Activated CD4-positive, alpha-beta memory T cell treated with anti-CD3 and anti-CD28 coated beads, Interleukin-2, amount 10 ng/mL, durations not matched to agents 7 days and 5 days (primary cell): ENCODE measurements at regions not wholly inside any gene's neighbourhood (a gene's known extent, or its start where the extent isn't known, plus 50 kb on each side); places are given as distances from the start of the nearest gene placed in this dataset.

Experiments used
- CTCF ChIA-PET: fragments of 350-600 bp; sonication (Branson Sonifier 250); formaldehyde crosslinking; loops from one replicate; lab custom pipeline; 2021; ENCODE audit warnings: antibody characterized with exemption, inconsistent platforms; lab: Charles Lee
- POLR2A ChIA-PET: fragments of 350-600 bp; sonication (Branson Sonifier 250); formaldehyde crosslinking; loops from one replicate; lab custom pipeline; 2021; ENCODE audit warnings: antibody characterized with exemption; lab: Charles Lee
- DNase-seq: peaks from one replicate; pipeline ENCODE4 v3.0.0-alpha.2; 2020
- H3K27ac Mint-ChIP-seq: one replicate; pipeline ENCODE4 v1.8.0; 2021; ENCODE audit warnings: mild to moderate bottlenecking, mixed read lengths
- H3K27me3 Mint-ChIP-seq: one replicate; pipeline ENCODE4 v1.8.0; 2021; ENCODE audit warnings: mixed read lengths
- H3K36me3 Mint-ChIP-seq: one replicate; pipeline ENCODE4 v1.8.0; 2021; ENCODE audit warnings: low read depth, mixed read lengths
- H3K4me1 Mint-ChIP-seq: one replicate; pipeline ENCODE4 v1.8.0; 2021; ENCODE audit warnings: mixed read lengths
- H3K4me3 Mint-ChIP-seq: one replicate; pipeline ENCODE4 v1.8.0; 2021; ENCODE audit warnings: mild to moderate bottlenecking, mixed read lengths
- H3K9me3 Mint-ChIP-seq: one replicate; pipeline ENCODE4 v1.8.0; 2021; ENCODE audit warnings: mixed read lengths

GRCh38 chr1:78825561-78825960, 175.9 kb downstream of the IFI44 start:
- ChIA-PET POLR2A (no interaction called here), CTCF (no interaction called here)
- no peaks in the 10 kb centered on the region for H3K36me3 Mint-ChIP-seq
- H3K4me3 Mint-ChIP-seq = no peak overlapping the region
- no peaks in the 10 kb centered on the region for H3K27me3 Mint-ChIP-seq
- no peak for DNase-seq
- H3K4me1 Mint-ChIP-seq = no peaks in the 10 kb centered on the region
- H3K9me3 Mint-ChIP-seq = no peaks in the 10 kb centered on the region
- no peak overlapping the region for H3K27ac Mint-ChIP-seq

- Mint-ChIP-seq H3K4me1 (no peaks in the 10 kb centered on the region), H3K36me3 (no peaks in the 10 kb centered on the region), H3K27ac (no peak overlapping the region), H3K27me3 (no peaks in the 10 kb centered on the region), H3K9me3 (no peaks in the 10 kb centered on the region), H3K4me3 (no peak overlapping the region)
- ChIA-PET POLR2A (no interaction called here), CTCF (no interaction called here)
- no peak for DNase-seq
Measured at GRCh38 chr1:78829644-78830043, 176.9 kb downstream of the ADGRL4 start.

GRCh38 chr1:78830321-78830720, 176.2 kb downstream of the ADGRL4 start:
- H3K27ac Mint-ChIP-seq = no peak overlapping the region
- POLR2A ChIA-PET = no interaction called here
- CTCF ChIA-PET = no interaction called here
- H3K36me3 Mint-ChIP-seq = no peaks in the 10 kb centered on the region
- no peak for DNase-seq
- no peaks in the 10 kb centered on the region for H3K27me3 Mint-ChIP-seq
- H3K4me1 Mint-ChIP-seq = no peaks in the 10 kb centered on the region
- H3K9me3 Mint-ChIP-seq = no peaks in the 10 kb centered on the region
- no peak overlapping the region for H3K4me3 Mint-ChIP-seq

GRCh38 chr1:78831731-78832360, 174.7 kb downstream of the ADGRL4 start:
- Mint-ChIP-seq H3K4me1 (peaks cover 5% of the 10 kb centered on the region), H3K9me3 (no peaks in the 10 kb centered on the region), H3K4me3 (no peak overlapping the region), H3K27ac (no peak overlapping the region), H3K36me3 (no peaks in the 10 kb centered on the region), H3K27me3 (no peaks in the 10 kb centered on the region)
- no peak for DNase-seq
- CTCF ChIA-PET = no interaction called here
- POLR2A ChIA-PET = no interaction called here

GRCh38 chr1:78833491-78833890, 173.0 kb downstream of the ADGRL4 start:
- no peaks in the 10 kb centered on the region for H3K36me3 Mint-ChIP-seq
- ChIA-PET CTCF (no interaction called here), POLR2A (no interaction called here)
- no peak overlapping the region for H3K4me3 Mint-ChIP-seq
- peaks cover 10% of the 10 kb centered on the region for H3K4me1 Mint-ChIP-seq
- DNase-seq = no peak
- no peaks in the 10 kb centered on the region for H3K27me3 Mint-ChIP-seq
- H3K9me3 Mint-ChIP-seq = no peaks in the 10 kb centered on the region
- H3K27ac Mint-ChIP-seq = no peak overlapping the region

GRCh38 chr1:78834201-78834741, 172.3 kb downstream of the ADGRL4 start:
- H3K27ac Mint-ChIP-seq = no peak overlapping the region
- ChIA-PET CTCF (no interaction called here), POLR2A (no interaction called here)
- DNase-seq = no peak
- H3K9me3 Mint-ChIP-seq = no peaks in the 10 kb centered on the region
- H3K4me1 Mint-ChIP-seq = peaks cover 10% of the 10 kb centered on the region
- H3K4me3 Mint-ChIP-seq = no peak overlapping the region
- no peaks in the 10 kb centered on the region for H3K27me3 Mint-ChIP-seq
- H3K36me3 Mint-ChIP-seq = no peaks in the 10 kb centered on the region

- H3K36me3 Mint-ChIP-seq = no peaks in the 10 kb centered on the region
- no peaks in the 10 kb centered on the region for H3K9me3 Mint-ChIP-seq
- peaks cover 10% of the 10 kb centered on the region for H3K4me1 Mint-ChIP-seq
- ChIA-PET POLR2A (no interaction called here), CTCF (no interaction called here)
- DNase-seq = no peak
- H3K4me3 Mint-ChIP-seq = no peak overlapping the region
- H3K27ac Mint-ChIP-seq = no peak overlapping the region
- H3K27me3 Mint-ChIP-seq = no peaks in the 10 kb centered on the region
Measured at GRCh38 chr1:78836726-78837125, 169.8 kb downstream of the ADGRL4 start.

- H3K27me3 Mint-ChIP-seq = no peaks in the 10 kb centered on the region
- no peak overlapping the region for H3K4me3 Mint-ChIP-seq
- ChIA-PET POLR2A (no interaction called here), CTCF (interaction anchor here (0.7 to 2.8 kb wide), 3 partner anchors 62 to 513 kb away, joined by 3 to 18 read pairs (median 4); no protein-coding TSS in a partner anchor)
- no peaks in the 10 kb centered on the region for H3K36me3 Mint-ChIP-seq
- no peaks in the 10 kb centered on the region for H3K9me3 Mint-ChIP-seq
- peaks cover 10% of the 10 kb centered on the region for H3K4me1 Mint-ChIP-seq
- H3K27ac Mint-ChIP-seq = no peak overlapping the region
- DNase-seq = no peak
Measured at GRCh38 chr1:78839704-78840277, 166.7 kb downstream of the ADGRL4 start.
